Panc1 (cell line): ENCODE measurements at regions not wholly inside any gene's neighbourhood (a gene's known extent, or its start where the extent isn't known, plus 50 kb on each side); places are given as distances from the start of the nearest gene placed in this dataset.

ENCODE experiments used
- CTCF ChIP-seq: fragments of 450-650 bp; IDR thresholded peaks from 2 replicates; pipeline ENCODE4 v1.5.1; 2017; ENCODE audit warnings: mild to moderate bottlenecking
- POLR2AphosphoS5 ChIP-seq: IDR thresholded peaks from 2 replicates; pipeline ENCODE4 v1.6.1; 2012; ENCODE audit warnings: mild to moderate bottlenecking, low read depth, low read length, moderate library complexity

- TF ChIP-seq POLR2AphosphoS5 = no peak
- TF ChIP-seq CTCF = no peak
Measured at GRCh38 chr11:128316541-128317227, 270.7 kb downstream of the ETS1 start.
